GM18951 (cell line): ENCODE measurements at regions not wholly inside any gene's neighbourhood (a gene's known extent, or its start where the extent isn't known, plus 50 kb on each side); places are given as distances from the start of the nearest gene placed in this dataset.

Experiments
- POLR2A ChIP-seq: IDR thresholded peaks from 4 replicates; pipeline ENCODE4 v1.6.1; 2011; ENCODE audit warnings: mild to moderate bottlenecking; ENCODE audit not compliant: insufficient read length, insufficient read depth; ENCODE audit errors: extremely low read depth
- in situ Hi-C: fragments of 300-500 bp; cut with MboI; formaldehyde crosslinking; loops from one replicate; pipeline ENCODE4 v1.12.0; 2022; ENCODE audit warnings: low sequenced_read_pairs, mixed read lengths, inconsistent platforms; ENCODE audit not compliant: unreplicated experiment

GRCh38 chr5:38207343-38207742 lies 51.0 kb upstream of the EGFLAM start:
- in situ Hi-C loops: no loop called here
- TF ChIP-seq POLR2A: no peak

GRCh38 chr5:38202741-38203140 lies 55.6 kb upstream of the EGFLAM start:
- in situ Hi-C loops: no loop called here
- TF ChIP-seq POLR2A: no peak

GRCh38 chr5:38200872-38201557 lies 57.3 kb upstream of the EGFLAM start:
- no peak for TF ChIP-seq POLR2A
- in situ Hi-C loops: no loop called here

- TF ChIP-seq POLR2A: no peak
- in situ Hi-C loops: loop anchor here (10.0 to 25.0 kb wide), 2 partner anchors 352 to 785 kb away; partner anchors contain the start of gene GDNF
These were observed 61.2 kb upstream of the EGFLAM start for GRCh38 chr5:38197118-38197517.

GRCh38 chr5:38193015-38193581 lies 65.3 kb upstream of the EGFLAM start:
- no peak for TF ChIP-seq POLR2A
- in situ Hi-C loops: loop anchor here (10.0 to 25.0 kb wide), 2 partner anchors 348 to 781 kb away; partner anchors contain the start of gene GDNF

GRCh38 chr5:38191693-38192092 lies 66.7 kb upstream of the EGFLAM start:
- in situ Hi-C loops: loop anchor here (10.0 to 25.0 kb wide), 2 partner anchors 347 to 779 kb away; partner anchors contain the start of gene GDNF
- no peak for TF ChIP-seq POLR2A

- in situ Hi-C loops: loop anchor here (10.0 to 25.0 kb wide), 2 partner anchors 345 to 778 kb away; partner anchors contain the start of gene GDNF
- no peak for TF ChIP-seq POLR2A
These were observed 68.2 kb upstream of the EGFLAM start for GRCh38 chr5:38190111-38190510.

GRCh38 chr5:38189081-38189504 lies 69.3 kb upstream of the EGFLAM start:
- TF ChIP-seq POLR2A: no peak
- in situ Hi-C loops: loop anchor here (25.0 kb wide), 1 partner anchor 777 kb away; no protein-coding TSS in a partner anchor

GRCh38 chr5:38188591-38188990 lies 69.8 kb upstream of the EGFLAM start:
- in situ Hi-C loops: loop anchor here (25.0 kb wide), 1 partner anchor 776 kb away; no protein-coding TSS in a partner anchor
- no peak for TF ChIP-seq POLR2A

DNA sequence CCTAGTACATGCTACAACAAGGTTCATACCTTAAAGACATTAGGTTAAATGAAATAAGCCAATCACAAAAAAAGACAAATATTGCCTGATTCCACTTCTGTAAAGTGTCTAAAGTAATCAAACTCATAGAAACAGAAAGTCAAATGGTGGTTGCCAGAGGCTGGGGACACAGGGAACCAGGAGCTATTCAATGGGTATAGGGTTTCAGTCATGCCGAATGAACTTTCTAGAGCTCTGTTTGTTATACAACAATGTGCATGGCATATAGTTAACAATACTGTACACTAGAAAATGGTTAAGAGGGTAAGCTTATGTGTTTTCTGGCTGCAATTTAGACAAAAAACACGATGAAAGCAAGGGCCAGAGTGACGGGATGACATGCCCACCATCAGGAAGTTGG lies 70.8 kb upstream of the EGFLAM start:
- in situ Hi-C loops: loop anchor here (25.0 kb wide), 1 partner anchor 775 kb away; no protein-coding TSS in a partner anchor
- TF ChIP-seq POLR2A: no peak

- TF ChIP-seq POLR2A: no peak
- in situ Hi-C loops: loop anchor here (25.0 kb wide), 1 partner anchor 772 kb away; no protein-coding TSS in a partner anchor
These were observed 73.7 kb upstream of the EGFLAM start for GRCh38 chr5:38184627-38185026.

- no peak for TF ChIP-seq POLR2A
- in situ Hi-C loops: loop anchor here (25.0 kb wide), 1 partner anchor 771 kb away; no protein-coding TSS in a partner anchor
These were observed 75.4 kb upstream of the EGFLAM start for GRCh38 chr5:38182991-38183390.

DNA sequence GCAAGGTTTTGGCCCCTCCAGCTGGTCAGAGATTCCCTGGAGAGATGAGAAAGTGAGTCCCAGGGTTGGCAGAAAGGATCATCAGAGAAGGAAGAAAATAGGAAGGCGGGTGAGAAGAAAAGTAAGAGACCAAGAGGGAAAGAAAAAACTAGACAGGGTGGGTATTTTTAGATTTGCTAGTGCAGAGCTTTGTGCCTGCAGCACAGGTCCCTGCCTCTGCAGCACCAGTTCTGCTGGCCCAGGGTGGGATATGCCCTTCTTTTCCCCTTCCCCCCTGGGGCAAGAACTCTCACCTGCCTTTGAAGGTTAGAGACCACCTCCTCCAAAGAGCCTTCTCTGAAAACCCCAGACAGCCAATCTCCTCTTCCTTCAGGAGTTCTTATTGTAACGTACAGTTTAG lies 90.3 kb upstream of the EGFLAM start:
- in situ Hi-C loops: no loop called here

GRCh38 chr5:38167562-38167996 lies 90.8 kb upstream of the EGFLAM start:
- TF ChIP-seq POLR2A: no peak
- in situ Hi-C loops: no loop called here

More for the DNA sequence above, 90.3 kb upstream of the EGFLAM start:
- no peak for TF ChIP-seq POLR2A

DNA sequence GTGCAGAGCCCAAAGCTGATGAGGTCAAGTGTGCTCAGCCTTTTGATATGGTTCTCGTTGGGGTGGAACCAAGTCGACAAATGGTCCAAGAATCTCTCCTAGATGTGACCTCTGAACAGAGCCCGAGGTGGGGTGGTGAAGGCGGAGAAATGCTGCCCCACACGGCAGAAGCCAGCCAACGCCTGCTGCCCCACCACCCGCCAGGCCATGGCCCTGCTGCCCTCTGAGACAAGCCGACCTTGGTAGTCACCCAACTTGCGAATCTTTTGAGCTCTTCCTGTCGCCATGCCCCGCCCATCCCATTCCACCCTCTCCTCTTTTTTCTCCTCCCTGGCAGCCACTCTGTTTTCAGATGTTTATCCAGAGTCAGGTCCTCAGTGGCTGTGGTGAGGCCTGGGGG lies 91.5 kb upstream of the EGFLAM start:
- no peak for TF ChIP-seq POLR2A
- in situ Hi-C loops: no loop called here
